OCI-LY7 (cell line): ENCODE measurements at regions not wholly inside any gene's neighbourhood (a gene's known extent, or its start where the extent isn't known, plus 50 kb on each side); places are given as distances from the start of the nearest gene placed in this dataset.

Experiments
- EZH2phosphoT487 ChIP-seq: fragments of 200-600 bp; sonication (generic); IDR thresholded peaks from 2 replicates; pipeline ENCODE4 v1.6.1; 2018; ENCODE audit warnings: low read depth, borderline replicate concordance, mild to moderate bottlenecking, mixed run types, antibody characterized with exemption, low read length, moderate library complexity, mixed read lengths
- TF ChIP-seq, protein P1 (sequence below): fragments of 200-600 bp; sonication (generic); conservative IDR thresholded peaks from 2 replicates; pipeline ENCODE4 v1.5.1; 2014; ENCODE audit warnings: mild to moderate bottlenecking, antibody characterized with exemption, low read length, moderate library complexity, mixed read lengths

DNA sequence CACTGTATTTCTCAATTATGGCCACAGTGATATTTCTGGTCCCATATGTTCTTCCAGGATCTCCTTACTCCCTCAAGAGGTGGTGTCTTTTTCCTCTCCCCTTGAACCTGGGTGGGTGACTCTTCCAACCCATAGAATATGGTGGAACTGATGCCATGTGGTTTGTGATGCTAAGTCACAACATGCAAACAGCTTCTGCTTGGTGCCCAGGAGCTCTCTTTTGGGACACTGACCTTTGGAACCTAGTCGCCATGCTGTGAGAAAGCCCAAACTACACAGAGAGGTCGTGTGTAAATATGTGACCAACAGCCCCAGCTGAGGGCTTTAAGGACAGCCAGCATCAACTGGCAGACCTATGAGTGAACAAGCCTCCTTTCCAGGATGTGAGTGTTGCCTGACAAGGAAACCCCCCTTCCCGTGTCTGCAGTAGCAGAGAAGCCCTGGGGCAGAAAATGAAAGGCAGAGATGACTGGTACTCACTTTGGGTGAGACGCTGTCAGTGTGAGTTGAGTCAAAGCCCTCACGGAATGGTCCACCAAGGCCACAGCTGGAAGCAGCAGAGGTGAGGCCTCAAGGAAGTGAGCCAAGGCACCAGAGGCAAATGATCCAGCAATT lies 223.4 kb downstream of the BCOR start:
- TF ChIP-seq, protein P1, sequence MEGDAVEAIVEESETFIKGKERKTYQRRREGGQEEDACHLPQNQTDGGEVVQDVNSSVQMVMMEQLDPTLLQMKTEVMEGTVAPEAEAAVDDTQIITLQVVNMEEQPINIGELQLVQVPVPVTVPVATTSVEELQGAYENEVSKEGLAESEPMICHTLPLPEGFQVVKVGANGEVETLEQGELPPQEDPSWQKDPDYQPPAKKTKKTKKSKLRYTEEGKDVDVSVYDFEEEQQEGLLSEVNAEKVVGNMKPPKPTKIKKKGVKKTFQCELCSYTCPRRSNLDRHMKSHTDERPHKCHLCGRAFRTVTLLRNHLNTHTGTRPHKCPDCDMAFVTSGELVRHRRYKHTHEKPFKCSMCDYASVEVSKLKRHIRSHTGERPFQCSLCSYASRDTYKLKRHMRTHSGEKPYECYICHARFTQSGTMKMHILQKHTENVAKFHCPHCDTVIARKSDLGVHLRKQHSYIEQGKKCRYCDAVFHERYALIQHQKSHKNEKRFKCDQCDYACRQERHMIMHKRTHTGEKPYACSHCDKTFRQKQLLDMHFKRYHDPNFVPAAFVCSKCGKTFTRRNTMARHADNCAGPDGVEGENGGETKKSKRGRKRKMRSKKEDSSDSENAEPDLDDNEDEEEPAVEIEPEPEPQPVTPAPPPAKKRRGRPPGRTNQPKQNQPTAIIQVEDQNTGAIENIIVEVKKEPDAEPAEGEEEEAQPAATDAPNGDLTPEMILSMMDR, result no peak
- TF ChIP-seq EZH2phosphoT487, result no peak
